ENCODE measurements at regions not wholly inside any gene's neighbourhood (a gene's known extent, or its start where the extent isn't known, plus 50 kb on each side); places are given as distances from the start of the nearest gene placed in this dataset.

- Histone ChIP-seq H4K20me1 (replicated peaks; ENCODE audit: control insufficient read depth, insufficient read depth, low read length) (no peaks in the 10 kb centered on the region; the same call in 1 of the 2 replicates), H3K27ac (ENCODE audit: extremely low read depth, low read depth, low read length) (no peak overlapping the region), H3K79me2 (ENCODE audit: control insufficient read depth, insufficient read depth, low read length) (no peaks in the 10 kb centered on the region), H3K4me3 (no peak overlapping the region), H3K9me1 (ENCODE audit: control insufficient read depth, insufficient read depth, low read length) (no peaks in the 10 kb centered on the region), H3K4me1 (replicated peaks in 1 of 2; ENCODE audit: control insufficient read depth in 2 of 2, insufficient read depth in 2 of 2, low read length in 2 of 2) (no peaks in the 10 kb centered on the region; a peak in 1 of 5 replicates), H3K36me3 (ENCODE audit: control insufficient read depth, insufficient read depth, low read length) (no peaks in the 10 kb centered on the region), H3K9me3 (replicated peaks; ENCODE audit: control insufficient read depth, insufficient read depth, low read depth, low read length) (no peaks in the 10 kb centered on the region), H3K27me3 (ENCODE audit: control insufficient read depth in 2 of 2, insufficient read depth in 2 of 2, low read length in 2 of 2) (peaks cover 0 to 61% of the 10 kb centered on the region in 2 experiments; a peak in 2 of 5 replicates), H2AFZ (ENCODE audit: low read depth, low read length) (no peak overlapping the region), H3K9ac (ENCODE audit: insufficient read depth in 1 of 2, low read depth in 2 of 2, low read length in 2 of 2) (no peak overlapping the region; a peak in 1 of 4 replicates), H3K4me2 (ENCODE audit: insufficient read depth, low read length) (no peak overlapping the region)
- ChIA-PET POLR2A (no interaction called here), CTCF (ENCODE audit: low intra/inter-chr PET ratio) (no interaction called here)
- TF ChIP-seq GATA2 (CRISPR knock-in tag; IDR thresholded peaks at IDR 0.05) (no peak), SIX5 (IDR thresholded peaks at IDR 0.05; ENCODE audit: borderline replicate concordance in 1 of 2, insufficient read depth in 1 of 2, low read depth in 1 of 2, low read length in 2 of 2) (no peak), CREBBP (IDR thresholded peaks at IDR 0.05; ENCODE audit: low read depth, low read length) (no peak), TFAM (CRISPR knock-in tag; conservative IDR thresholded peaks at IDR 0.05) (no peak), CC2D1A (IDR thresholded peaks at IDR 0.05) (no peak), SETDB1 (IDR thresholded peaks at IDR 0.05; ENCODE audit: low read length) (no peak), TEAD2 (tag; IDR thresholded peaks at IDR 0.05) (no peak), KLF13 (tag; IDR thresholded peaks at IDR 0.05; ENCODE audit: borderline replicate concordance, low read depth) (no peak), NR2C2 (CRISPR knock-in tag; IDR thresholded peaks at IDR 0.05) (no peak), NR2C2 (tag; IDR thresholded peaks at IDR 0.05) (no peak), MEF2D (tag; conservative IDR thresholded peaks at IDR 0.05; ENCODE audit: low read depth) (no peak)
- TF ChIP-seq, protein P1, sequence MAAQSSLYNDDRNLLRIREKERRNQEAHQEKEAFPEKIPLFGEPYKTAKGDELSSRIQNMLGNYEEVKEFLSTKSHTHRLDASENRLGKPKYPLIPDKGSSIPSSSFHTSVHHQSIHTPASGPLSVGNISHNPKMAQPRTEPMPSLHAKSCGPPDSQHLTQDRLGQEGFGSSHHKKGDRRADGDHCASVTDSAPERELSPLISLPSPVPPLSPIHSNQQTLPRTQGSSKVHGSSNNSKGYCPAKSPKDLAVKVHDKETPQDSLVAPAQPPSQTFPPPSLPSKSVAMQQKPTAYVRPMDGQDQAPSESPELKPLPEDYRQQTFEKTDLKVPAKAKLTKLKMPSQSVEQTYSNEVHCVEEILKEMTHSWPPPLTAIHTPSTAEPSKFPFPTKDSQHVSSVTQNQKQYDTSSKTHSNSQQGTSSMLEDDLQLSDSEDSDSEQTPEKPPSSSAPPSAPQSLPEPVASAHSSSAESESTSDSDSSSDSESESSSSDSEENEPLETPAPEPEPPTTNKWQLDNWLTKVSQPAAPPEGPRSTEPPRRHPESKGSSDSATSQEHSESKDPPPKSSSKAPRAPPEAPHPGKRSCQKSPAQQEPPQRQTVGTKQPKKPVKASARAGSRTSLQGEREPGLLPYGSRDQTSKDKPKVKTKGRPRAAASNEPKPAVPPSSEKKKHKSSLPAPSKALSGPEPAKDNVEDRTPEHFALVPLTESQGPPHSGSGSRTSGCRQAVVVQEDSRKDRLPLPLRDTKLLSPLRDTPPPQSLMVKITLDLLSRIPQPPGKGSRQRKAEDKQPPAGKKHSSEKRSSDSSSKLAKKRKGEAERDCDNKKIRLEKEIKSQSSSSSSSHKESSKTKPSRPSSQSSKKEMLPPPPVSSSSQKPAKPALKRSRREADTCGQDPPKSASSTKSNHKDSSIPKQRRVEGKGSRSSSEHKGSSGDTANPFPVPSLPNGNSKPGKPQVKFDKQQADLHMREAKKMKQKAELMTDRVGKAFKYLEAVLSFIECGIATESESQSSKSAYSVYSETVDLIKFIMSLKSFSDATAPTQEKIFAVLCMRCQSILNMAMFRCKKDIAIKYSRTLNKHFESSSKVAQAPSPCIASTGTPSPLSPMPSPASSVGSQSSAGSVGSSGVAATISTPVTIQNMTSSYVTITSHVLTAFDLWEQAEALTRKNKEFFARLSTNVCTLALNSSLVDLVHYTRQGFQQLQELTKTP (IDR thresholded peaks at IDR 0.05; ENCODE audit: low read depth in 1 of 2, partially characterized antibody in 2 of 2) = no peak
- 1% methylated on average over 22 of the region's 24 CpGs for WGBS (ENCODE audit: insufficient coverage, low coverage, missing lambda C conversion rate)
- DNase-seq (ENCODE audit: extremely low read depth in 1 of 4, low spot score in 3 of 4) (no peak), FAIRE-seq (no peak), ATAC-seq (no peak)
- in situ Hi-C loops (cut with MboI) (no loop called here), intact Hi-C loops (cut with micrococcal nuclease) (no loop called here)
- BruUV-seq (replicated peaks) = no TSS peak
Observed at GRCh38 chr11:71325418-71326327, 73.3 kb upstream of the SHANK2 start.
